Esophagus muscularis mucosa (tissue), 4 donors: ENCODE measurements at regions not wholly inside any gene's neighbourhood (a gene's known extent, or its start where the extent isn't known, plus 50 kb on each side); places are given as distances from the start of the nearest gene placed in this dataset.
A peak's percentile ranks its signal among the peaks of the same experiment; 100 is the strongest.

Source experiments
- DNase-seq: peaks from one replicate; pipeline ENCODE4 v3.0.0-alpha.2; 2017; ENCODE audit errors: extremely low spot score
- H3K27ac ChIP-seq, 4 donors: fragments of 200-600 bp; sonication (generic); replicated peaks in 1 of 4; 1 replicate in 3 of 4; 2 replicates in 1 of 4; pipeline ENCODE4 v1.5.1; 2016 to 2019; ENCODE audit warnings: mild to moderate bottlenecking in 1 of 4
- H3K27me3 ChIP-seq, 4 donors: fragments of 200-600 bp; sonication (generic); one replicate each; pipeline versions ENCODE4 v1.5.1 to v1.6.0; 2016 to 2019
- H3K36me3 ChIP-seq, 4 donors: fragments of 200-600 bp; sonication (generic); one replicate each; pipeline ENCODE4 v1.5.1; 2016 to 2019
- H3K4me1 ChIP-seq, 4 donors: fragments of 200-600 bp; sonication (generic); one replicate each; pipeline ENCODE4 v1.5.1; 2016 to 2019
- H3K4me3 ChIP-seq, 4 donors: fragments of 200-600 bp; sonication (generic); 1 replicate in 2 of 4; 2 replicates in 2 of 4; pipeline ENCODE4 v1.5.1; 2016 to 2019; ENCODE audit warnings: mild to moderate bottlenecking in 4 of 4, moderate library complexity in 1 of 4
- H3K9me3 ChIP-seq, 4 donors: fragments of 200-600 bp; sonication (generic); 1 replicate in 3 of 4; 2 replicates in 1 of 4; pipeline ENCODE4 v1.5.1; 2016 to 2019
- CTCF ChIP-seq, 3 experiments: fragments of 200-600 bp in 2 of 3; fragments of 450-650 bp in 1 of 3; sonication (generic) in 2 of 3; IDR thresholded peaks; one replicate each; pipeline ENCODE4 v1.5.1; 2017 to 2019; ENCODE audit warnings: antibody characterized with exemption in 3 of 3, mild to moderate bottlenecking in 2 of 3, moderate library complexity in 1 of 3
- EP300 ChIP-seq: sonication (generic); formaldehyde crosslinking; IDR thresholded peaks from one replicate; pipeline ENCODE4 v1.6.1; 2017; ENCODE audit warnings: antibody characterized with exemption
- POLR2A ChIP-seq: fragments of 450-650 bp; IDR thresholded peaks from one replicate; pipeline ENCODE4 v1.6.1; 2017; ENCODE audit warnings: antibody characterized with exemption, moderate library complexity, mild to moderate bottlenecking, low read depth
- POLR2AphosphoS5 ChIP-seq, 2 donors: sonication (generic); formaldehyde crosslinking; IDR thresholded peaks; one replicate each; pipeline ENCODE4 v1.6.1; 2017; ENCODE audit warnings: antibody characterized with exemption in 2 of 2
- WGBS: methylation state at CpG from one replicate; pipeline ENCODE4 v1.1.5; 2018; 5-methylcytosine and 5-hydroxymethylcytosine counted together
- intact Hi-C: fragments of 100-400 bp; cut with DNase I; formaldehyde crosslinking; loops from one replicate; pipeline ENCODE4 v1.15.1; 2023

GRCh38 chr3:30407651-30408050, 198.8 kb upstream of the TGFBR2 start:
- H3K4me1 ChIP-seq: peaks cover 5 to 16% (median 11%) of the 10 kb centered on the region in 4 donors
- H3K9me3 ChIP-seq: no peaks in the 10 kb centered on the region
- H3K4me3 ChIP-seq: no peak overlapping the region
- no peak for TF ChIP-seq POLR2AphosphoS5 (IDR thresholded peaks at IDR 0.05)
- no peak for TF ChIP-seq CTCF (IDR thresholded peaks at IDR 0.05)
- TF ChIP-seq EP300: no peak
- no peak for TF ChIP-seq POLR2A
- H3K27ac ChIP-seq: no peak overlapping the region
- intact Hi-C loops: no loop called here
- H3K36me3 ChIP-seq: no peaks in the 10 kb centered on the region
- WGBS: 95% methylated on average over 2 of the region's 2 CpGs
- H3K27me3 ChIP-seq: no peaks in the 10 kb centered on the region
- DNase-seq: no peak

GRCh38 chr3:30408105-30408557, 198.3 kb upstream of the TGFBR2 start:
- 89% methylated on average over 2 of the region's 2 CpGs for WGBS
- no peaks in the 10 kb centered on the region for H3K9me3 ChIP-seq

GRCh38 chr3:30418443-30418842, 188.0 kb upstream of the TGFBR2 start:
- intact Hi-C loops: no loop called here
- no peak for DNase-seq
- H3K4me3 ChIP-seq: no peak overlapping the region
- H3K27me3 ChIP-seq: no peaks in the 10 kb centered on the region
- H3K9me3 ChIP-seq: no peaks in the 10 kb centered on the region
- peaks cover 0 to 5% (median 0%) of the 10 kb centered on the region in 4 donors for H3K4me1 ChIP-seq
- H3K36me3 ChIP-seq: no peaks in the 10 kb centered on the region
- TF ChIP-seq CTCF (IDR thresholded peaks at IDR 0.05): no peak
- TF ChIP-seq EP300: no peak
- no peak for TF ChIP-seq POLR2AphosphoS5 (IDR thresholded peaks at IDR 0.05)
- no peak for TF ChIP-seq POLR2A
- 95% methylated on average over 1 of the region's 1 CpG for WGBS
- no peak overlapping the region for H3K27ac ChIP-seq

More at GRCh38 chr3:30408105-30408557, 198.3 kb upstream of the TGFBR2 start:
- Histone ChIP-seq H3K27me3 (no peaks in the 10 kb centered on the region), H3K27ac (no peak overlapping the region), H3K36me3 (no peaks in the 10 kb centered on the region), H3K4me3 (no peak overlapping the region), H3K4me1 (peaks cover under 1 to 11% (median 7%) of the 10 kb centered on the region in 4 donors)
- peak in 1 of 3 experiments; percentile 15 for TF ChIP-seq CTCF (IDR thresholded peaks at IDR 0.05)
- TF ChIP-seq POLR2AphosphoS5 (IDR thresholded peaks at IDR 0.05): no peak
- TF ChIP-seq POLR2A: no peak
- TF ChIP-seq EP300: no peak
- DNase-seq: no peak
- intact Hi-C loops: no loop called here

- H3K4me1 ChIP-seq: peaks cover 8 to 19% (median 9%) of the 10 kb centered on the region in 4 donors
- no peaks in the 10 kb centered on the region for H3K36me3 ChIP-seq
- 73% methylated on average over 2 of the region's 2 CpGs for WGBS
- H3K27ac ChIP-seq: no peak overlapping the region
- H3K27me3 ChIP-seq: no peaks in the 10 kb centered on the region
- no peak overlapping the region for H3K4me3 ChIP-seq
- intact Hi-C loops: no loop called here
- no peaks in the 10 kb centered on the region for H3K9me3 ChIP-seq
- no peak for DNase-seq
- no peak for TF ChIP-seq CTCF (IDR thresholded peaks at IDR 0.05)
- no peak for TF ChIP-seq EP300
- no peak for TF ChIP-seq POLR2AphosphoS5 (IDR thresholded peaks at IDR 0.05)
- no peak for TF ChIP-seq POLR2A
Measured at GRCh38 chr3:30421266-30421665, 185.1 kb upstream of the TGFBR2 start.
